GM23338 (cell line): ENCODE measurements at regions not wholly inside any gene's neighbourhood (a gene's known extent, or its start where the extent isn't known, plus 50 kb on each side); places are given as distances from the start of the nearest gene placed in this dataset.

Experiments used
- ATAC-seq: fragments of 200-7000 bp; cut with Tn5 transposase; 3 replicates; pipeline ENCODE4 v1.9.1; 2020
- DNase-seq: peaks from one replicate; pipeline ENCODE4 v3.0.0-alpha.2; 2015; ENCODE audit warnings: low spot score
- H2AFZ ChIP-seq: fragments of 200-600 bp; sonication (generic); 2 replicates; pipeline ENCODE4 v1.8.0; 2016; ENCODE audit warnings: antibody characterized with exemption, mild to moderate bottlenecking, moderate library complexity
- H3F3A ChIP-seq: fragments of 200-600 bp; sonication (generic); replicated peaks from 2 replicates; pipeline ENCODE4 v1.8.0; 2017; ENCODE audit warnings: antibody characterized with exemption, mixed run types, low read depth
- H3K27ac ChIP-seq: fragments of 200-600 bp; sonication (generic); 2 replicates; pipeline ENCODE4 v1.6.1; 2016; ENCODE audit warnings: low read depth
- H3K27me3 ChIP-seq: fragments of 200-600 bp; sonication (generic); 2 replicates; pipeline ENCODE4 v1.8.0; 2016; ENCODE audit warnings: mild to moderate bottlenecking, mixed run types, moderate library complexity; ENCODE audit not compliant: insufficient read depth
- H3K36me3 ChIP-seq: fragments of 200-600 bp; sonication (generic); 2 replicates; pipeline ENCODE4 v1.8.0; 2016; ENCODE audit warnings: mild to moderate bottlenecking; ENCODE audit not compliant: insufficient read depth
- H3K4me1 ChIP-seq: fragments of 200-600 bp; sonication (generic); 2 replicates; pipeline ENCODE4 v1.8.0; 2016; ENCODE audit warnings: mild to moderate bottlenecking, moderate library complexity; ENCODE audit not compliant: insufficient read depth
- H3K4me2 ChIP-seq: fragments of 200-600 bp; sonication (generic); 2 replicates; pipeline ENCODE4 v1.7.1; 2017; ENCODE audit warnings: mixed run types
- H3K4me3 ChIP-seq: fragments of 200-600 bp; sonication (generic); 2 replicates; pipeline ENCODE4 v1.6.1; 2016; ENCODE audit warnings: mixed run types
- H3K79me2 ChIP-seq: fragments of 200-600 bp; sonication (generic); replicated peaks from 2 replicates; pipeline ENCODE4 v1.8.0; 2017; ENCODE audit warnings: mild to moderate bottlenecking; ENCODE audit not compliant: insufficient read depth
- H3K9me2 ChIP-seq: fragments of 200-600 bp; sonication (generic); 2 replicates; pipeline ENCODE4 v1.8.0; 2017; ENCODE audit not compliant: insufficient read depth
- H4K20me1 ChIP-seq: fragments of 200-600 bp; sonication (generic); replicated peaks from 2 replicates; pipeline ENCODE4 v1.8.0; 2017; ENCODE audit warnings: mild to moderate bottlenecking; ENCODE audit not compliant: insufficient read depth
- H3K27ac Mint-ChIP-seq: 2 replicates; pipeline ENCODE4 v1.8.0; 2020; ENCODE audit warnings: inconsistent platforms, mild to moderate bottlenecking, moderate library complexity, mixed read lengths
- H3K27me3 Mint-ChIP-seq: 3 replicates; pipeline ENCODE4 v1.8.0; 2022; ENCODE audit warnings: low read depth, mild to moderate bottlenecking, moderate library complexity, mixed read lengths, inconsistent platforms; ENCODE audit not compliant: insufficient read depth, poor library complexity
- H3K36me3 Mint-ChIP-seq: 3 replicates; pipeline ENCODE4 v1.8.0; 2021; ENCODE audit warnings: low read depth, mild to moderate bottlenecking, inconsistent platforms, moderate library complexity, mixed read lengths
- H3K4me1 Mint-ChIP-seq: 3 replicates; pipeline ENCODE4 v1.8.0; 2020; ENCODE audit warnings: mild to moderate bottlenecking, inconsistent platforms, mixed read lengths
- H3K4me3 Mint-ChIP-seq: 3 replicates; pipeline ENCODE4 v1.8.0; 2021; ENCODE audit warnings: moderate library complexity, mild to moderate bottlenecking, inconsistent platforms, mixed read lengths
- H3K9me3 Mint-ChIP-seq: 3 replicates; pipeline ENCODE4 v1.8.0; 2020; ENCODE audit warnings: moderate library complexity, mild to moderate bottlenecking, inconsistent platforms, mixed read lengths
- CREB1 ChIP-seq: fragments of 250-450 bp; sonication (Bioruptor Pico); IDR thresholded peaks from 2 replicates; pipeline ENCODE4 v1.5.0; 2020; ENCODE audit warnings: low read depth, mild to moderate bottlenecking, moderate library complexity
- ETS1 ChIP-seq: IDR thresholded peaks from 2 replicates; pipeline ENCODE4 v1.6.1; 2016; ENCODE audit warnings: antibody characterized with exemption
- EZH2 ChIP-seq: fragments of 200-600 bp; sonication (generic); IDR thresholded peaks from one replicate; pipeline ENCODE4 v1.8.0; 2017; ENCODE audit warnings: antibody characterized with exemption, mild to moderate bottlenecking, low read depth; ENCODE audit not compliant: unreplicated experiment
- EZH2phosphoT487 ChIP-seq: fragments of 200-600 bp; sonication (generic); IDR thresholded peaks from one replicate; pipeline ENCODE4 v1.8.1; 2018; ENCODE audit warnings: antibody characterized with exemption; ENCODE audit not compliant: unreplicated experiment
- JUNB ChIP-seq: IDR thresholded peaks from one replicate; pipeline ENCODE4 v1.6.1; 2016; ENCODE audit warnings: antibody characterized with exemption; ENCODE audit not compliant: unreplicated experiment
- NANOG ChIP-seq: IDR thresholded peaks from 2 replicates; pipeline ENCODE4 v1.6.1; 2016; ENCODE audit warnings: antibody characterized with exemption, borderline replicate concordance
- POLR2AphosphoS5 ChIP-seq: IDR thresholded peaks from 2 replicates; pipeline ENCODE4 v1.6.1; 2016; ENCODE audit warnings: antibody characterized with exemption, low read depth
- REST ChIP-seq: IDR thresholded peaks from one replicate; pipeline ENCODE4 v1.6.1; 2018; ENCODE audit warnings: antibody characterized with exemption; ENCODE audit not compliant: unreplicated experiment
- STAT1 ChIP-seq: IDR thresholded peaks from one replicate; pipeline ENCODE4 v1.6.1; 2016; ENCODE audit warnings: antibody characterized with exemption; ENCODE audit not compliant: unreplicated experiment
- ZNF114 ChIP-seq: fragments of 250-450 bp; sonication (Bioruptor Pico); IDR thresholded peaks from 2 replicates; pipeline ENCODE4 v1.5.0; 2020; ENCODE audit warnings: mild to moderate bottlenecking, moderate library complexity
- ZNF331 ChIP-seq: fragments of 250-450 bp; sonication (Bioruptor Pico); IDR thresholded peaks from 2 replicates; pipeline ENCODE4 v1.5.0; 2020; ENCODE audit warnings: low read depth, mild to moderate bottlenecking, moderate library complexity
- TF ChIP-seq, protein P1 (sequence below), 2 experiments: fragments of 200-600 bp in 1 of 2; sonication (generic) in 1 of 2; conservative IDR thresholded peaks; 2 replicates each; pipeline versions ENCODE4 v1.5.1 to v1.6.1; 2016 to 2017; ENCODE audit warnings: antibody characterized with exemption in 2 of 2, low read depth in 2 of 2, mild to moderate bottlenecking in 2 of 2, moderate library complexity in 1 of 2

DNA sequence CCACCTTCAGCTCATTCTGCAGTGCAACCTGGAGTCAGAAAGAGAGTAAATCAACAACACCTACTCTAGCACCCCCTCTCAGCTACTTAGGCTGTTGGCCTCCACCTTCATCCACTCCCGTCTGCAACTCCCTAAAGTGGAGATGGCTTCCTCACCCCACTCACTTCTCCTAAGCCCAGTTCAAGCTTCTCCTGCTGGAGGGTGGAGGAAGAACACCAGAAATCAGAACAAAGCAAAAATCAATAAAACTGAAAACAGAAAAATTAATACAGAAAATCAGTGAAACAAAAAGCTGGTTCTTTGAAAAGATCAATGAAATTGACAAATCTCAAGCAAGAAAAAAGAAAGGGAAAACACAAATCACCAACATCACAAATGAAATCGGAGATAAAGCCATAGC lies 191.7 kb downstream of the ANAPC1 start:
- Mint-ChIP-seq H3K27ac (no peak overlapping the region), H3K4me1 (no peaks in the 10 kb centered on the region), H3K9me3 (peaks cover 4% of the 10 kb centered on the region; the same call in 1 of the 3 replicates), H3K4me3 (no peak overlapping the region), H3K27me3 (peaks cover 8% of the 10 kb centered on the region), H3K36me3 (peaks cover 13% of the 10 kb centered on the region; the same call in 2 of the 3 replicates)
- no peaks in the 10 kb centered on the region for H3K9me2 ChIP-seq
- no peak for DNase-seq
- no peak overlapping the region for H2AFZ ChIP-seq
- no peaks in the 10 kb centered on the region for H3K4me1 ChIP-seq
- H3F3A ChIP-seq: no peaks in the 10 kb centered on the region
- H3K4me2 ChIP-seq: no peak overlapping the region
- H3K27ac ChIP-seq: no peak overlapping the region
- H3K36me3 ChIP-seq: no peaks in the 10 kb centered on the region
- no peaks in the 10 kb centered on the region for H3K79me2 ChIP-seq
- H3K27me3 ChIP-seq: no peaks in the 10 kb centered on the region
- no peak for ATAC-seq
- H3K4me3 ChIP-seq: no peak overlapping the region
- TF ChIP-seq JUNB (no peak), ZNF331 (CRISPR knock-in tag) (no peak)
- TF ChIP-seq, protein P1, sequence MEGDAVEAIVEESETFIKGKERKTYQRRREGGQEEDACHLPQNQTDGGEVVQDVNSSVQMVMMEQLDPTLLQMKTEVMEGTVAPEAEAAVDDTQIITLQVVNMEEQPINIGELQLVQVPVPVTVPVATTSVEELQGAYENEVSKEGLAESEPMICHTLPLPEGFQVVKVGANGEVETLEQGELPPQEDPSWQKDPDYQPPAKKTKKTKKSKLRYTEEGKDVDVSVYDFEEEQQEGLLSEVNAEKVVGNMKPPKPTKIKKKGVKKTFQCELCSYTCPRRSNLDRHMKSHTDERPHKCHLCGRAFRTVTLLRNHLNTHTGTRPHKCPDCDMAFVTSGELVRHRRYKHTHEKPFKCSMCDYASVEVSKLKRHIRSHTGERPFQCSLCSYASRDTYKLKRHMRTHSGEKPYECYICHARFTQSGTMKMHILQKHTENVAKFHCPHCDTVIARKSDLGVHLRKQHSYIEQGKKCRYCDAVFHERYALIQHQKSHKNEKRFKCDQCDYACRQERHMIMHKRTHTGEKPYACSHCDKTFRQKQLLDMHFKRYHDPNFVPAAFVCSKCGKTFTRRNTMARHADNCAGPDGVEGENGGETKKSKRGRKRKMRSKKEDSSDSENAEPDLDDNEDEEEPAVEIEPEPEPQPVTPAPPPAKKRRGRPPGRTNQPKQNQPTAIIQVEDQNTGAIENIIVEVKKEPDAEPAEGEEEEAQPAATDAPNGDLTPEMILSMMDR (conservative IDR thresholded peaks at IDR 0.05; ENCODE audit: low read depth in 2 of 2): 0 out of 4 replicates have a peak, but pooled peaks of 1 of the 2 experiments have one; percentile 12
- H4K20me1 ChIP-seq: no peaks in the 10 kb centered on the region

GRCh38 chr2:111694700-111695101 lies 189.3 kb downstream of the ANAPC1 start:
- H3K4me3 Mint-ChIP-seq: no peak overlapping the region
- ATAC-seq (no peak), DNase-seq (no peak)
- Histone ChIP-seq H3K9me2 (no peaks in the 10 kb centered on the region), H3F3A (no peaks in the 10 kb centered on the region), H3K4me3 (no peak overlapping the region), H4K20me1 (no peaks in the 10 kb centered on the region), H3K4me1 (no peaks in the 10 kb centered on the region), H3K79me2 (no peaks in the 10 kb centered on the region), H3K36me3 (no peaks in the 10 kb centered on the region), H2AFZ (no peak overlapping the region), H3K4me2 (no peak overlapping the region), H3K27ac (no peak overlapping the region), H3K27me3 (no peaks in the 10 kb centered on the region)
- TF ChIP-seq CREB1 (CRISPR knock-in tag) (no peak), NANOG (no peak), JUNB (no peak), EZH2phosphoT487 (no peak), ETS1 (no peak), ZNF331 (CRISPR knock-in tag) (no peak), POLR2AphosphoS5 (no peak), EZH2 (no peak), STAT1 (no peak), REST (no peak), ZNF114 (CRISPR knock-in tag) (no peak)
- TF ChIP-seq, protein P1 (conservative IDR thresholded peaks at IDR 0.05; ENCODE audit: low read depth in 2 of 2): no peak
- peaks cover 8% of the 10 kb centered on the region for H3K27me3 Mint-ChIP-seq
- peaks cover 5% of the 10 kb centered on the region for H3K4me1 Mint-ChIP-seq
- peaks cover 4% of the 10 kb centered on the region; the same call in 1 of the 3 replicates for H3K9me3 Mint-ChIP-seq
- H3K36me3 Mint-ChIP-seq: peaks cover 13% of the 10 kb centered on the region; the same call in 2 of the 3 replicates
- H3K27ac Mint-ChIP-seq: no peak overlapping the region
